HepG2 (cell line): ENCODE measurements at regions not wholly inside any gene's neighbourhood (a gene's known extent, or its start where the extent isn't known, plus 50 kb on each side); places are given as distances from the start of the nearest gene placed in this dataset.

Experiments
- ATAC-seq: fragments of 200-7000 bp; cut with Tn5 transposase; 3 replicates; pipeline ENCODE4 v1.9.1; 2020; ENCODE audit warnings: mild to moderate bottlenecking, moderate library complexity
- BruUV-seq: library from RNA; stranded (reverse); fragments of 400-500 nt; replicated peaks from 2 replicates; lab custom pipeline; 2021; lab: Mats Ljungman, UMichigan
- CTCF ChIA-PET: fragments of 300-600 bp; formaldehyde crosslinking; extraction: SDS; loops from one replicate; lab custom pipeline; 2021; ENCODE audit warnings: low total read pairs, inconsistent platforms, low intra/inter-chr PET ratio; lab: Yijun Ruan, JAX
- POLR2A ChIA-PET: fragments of 350-600 bp; sonication (Branson Sonifier 250); formaldehyde crosslinking; loops from one replicate; lab custom pipeline; 2020; ENCODE audit warnings: antibody characterized with exemption, inconsistent platforms; lab: Yijun Ruan, JAX
- DNase-seq: peaks from one replicate; pipeline ENCODE4 v3.0.0-alpha.2; 2015; ENCODE audit warnings: low spot score
- FAIRE-seq: peaks from 3 replicates; lab custom pipeline; 2011; peaks lifted over from hg19 to GRCh38; lab: Jason Lieb, UNC
- H2AFZ ChIP-seq: one replicate; pipeline ENCODE4 v1.6.1; 2011; ENCODE audit warnings: low read length, inconsistent platforms
- H3K27ac ChIP-seq: fragments of 300-600 bp; 3 replicates; pipeline ENCODE4 v1.8.0; 2011; ENCODE audit warnings: mixed run types, mild to moderate bottlenecking, mixed read lengths, low read length, inconsistent platforms; ENCODE audit not compliant: insufficient read depth; ENCODE audit errors: extremely low read length
- H3K27me3 ChIP-seq, 2 experiments: fragments of 200-600 bp in 1 of 2; 2 replicates in 1 of 2; 3 replicates in 1 of 2; pipeline versions ENCODE4 v1.6.0 to v1.8.0; 2011; ENCODE audit warnings: low read length in 2 of 2, mild to moderate bottlenecking in 2 of 2, moderate library complexity in 2 of 2, inconsistent platforms in 1 of 2; ENCODE audit not compliant: insufficient read depth in 2 of 2, control insufficient read depth in 1 of 2
- H3K36me3 ChIP-seq, 2 experiments: fragments of 200-600 bp in 1 of 2; replicated peaks in 1 of 2; 2 replicates in 1 of 2; 3 replicates in 1 of 2; pipeline versions ENCODE4 v1.5.1 to v1.8.0; 2011; ENCODE audit warnings: low read length in 2 of 2, inconsistent platforms in 1 of 2; ENCODE audit not compliant: insufficient read depth in 2 of 2, control insufficient read depth in 1 of 2
- H3K4me1 ChIP-seq: 2 replicates; pipeline ENCODE4 v1.5.1; 2012; ENCODE audit warnings: low read length, inconsistent platforms; ENCODE audit not compliant: insufficient read depth
- H3K4me2 ChIP-seq: 2 replicates; pipeline ENCODE4 v1.6.0; 2011; ENCODE audit warnings: low read depth, low read length, inconsistent platforms
- H3K4me3 ChIP-seq, 3 experiments: fragments of 200-600 bp in 1 of 3; sonication (generic), shearing (Covaris generic) in 1 of 3; replicated peaks in 1 of 3; 2 replicates each; pipeline ENCODE4 v1.5.1; 2011 to 2016; ENCODE audit warnings: low read length in 3 of 3, inconsistent platforms in 2 of 3, low read depth in 2 of 3, mild to moderate bottlenecking in 2 of 3, control low read depth in 1 of 3, mixed read lengths in 1 of 3; ENCODE audit not compliant: insufficient read depth in 1 of 3
- H3K79me2 ChIP-seq: one replicate; pipeline ENCODE4 v1.6.1; 2011; ENCODE audit warnings: low read length, inconsistent platforms; ENCODE audit not compliant: insufficient read depth
- H3K9ac ChIP-seq: 2 replicates; pipeline ENCODE4 v1.6.0; 2011; ENCODE audit warnings: mild to moderate bottlenecking, low read depth, low read length, inconsistent platforms; ENCODE audit not compliant: insufficient read depth
- H3K9me3 ChIP-seq: 2 replicates; pipeline ENCODE4 v1.5.1; 2012; ENCODE audit warnings: mild to moderate bottlenecking, low read length
- H4K20me1 ChIP-seq: 2 replicates; pipeline ENCODE4 v1.6.0; 2011; ENCODE audit warnings: inconsistent platforms, mild to moderate bottlenecking, low read length, moderate library complexity; ENCODE audit not compliant: insufficient read depth
- BHLHE40 ChIP-seq: IDR thresholded peaks from 2 replicates; pipeline ENCODE4 v1.6.1; 2011; ENCODE audit warnings: low read length, improper control_type of control experiment
- CREB1 ChIP-seq, 2 experiments: fragments of 450-650 bp in 1 of 2; IDR thresholded peaks; 2 replicates each; pipeline ENCODE4 v1.6.1; 2016 to 2017; ENCODE audit warnings: control low read depth in 1 of 2, mild to moderate bottlenecking in 1 of 2, missing compliant biosample characterization in 1 of 2, missing genetic modification characterization in 1 of 2
- HMG20A ChIP-seq: IDR thresholded peaks from 2 replicates; pipeline ENCODE4 v1.6.1; 2016; ENCODE audit warnings: borderline replicate concordance
- NFRKB ChIP-seq: fragments of 450-650 bp; IDR thresholded peaks from 2 replicates; pipeline ENCODE4 v1.6.1; 2017
- NKX3-1 ChIP-seq: sonication (generic); formaldehyde crosslinking; IDR thresholded peaks from 2 replicates; pipeline ENCODE4 v1.5.0; 2020; ENCODE audit warnings: missing genetic modification reagents
- POLR2G ChIP-seq: fragments of 200-400 bp; formaldehyde crosslinking; IDR thresholded peaks from 2 replicates; pipeline ENCODE4 v1.6.1; 2018; ENCODE audit warnings: mild to moderate bottlenecking, low read depth, low read length, moderate library complexity
- TBL1XR1 ChIP-seq: fragments of 150-350 bp; IDR thresholded peaks from 2 replicates; pipeline ENCODE4 v1.6.1; 2014; ENCODE audit warnings: borderline replicate concordance, low read length; ENCODE audit not compliant: partially characterized antibody
- ZFAT ChIP-seq: sonication (generic); formaldehyde crosslinking; conservative IDR thresholded peaks from 2 replicates; pipeline ENCODE4 v1.8.1; 2023; ENCODE audit warnings: missing genetic modification reagents, inconsistent platforms
- ZNF362 ChIP-seq: sonication (generic); formaldehyde crosslinking; IDR thresholded peaks from 2 replicates; pipeline ENCODE4 v1.4.0; 2020; ENCODE audit warnings: missing genetic modification reagents, mild to moderate bottlenecking, borderline replicate concordance
- ZNF747 ChIP-seq: sonication (generic); formaldehyde crosslinking; IDR thresholded peaks from 2 replicates; pipeline ENCODE4 v1.8.1; 2023; ENCODE audit warnings: missing genetic modification reagents, mild to moderate bottlenecking, borderline replicate concordance
- WGBS: methylation state at CpG from one replicate; pipeline ENCODE4 v1.1.6; 2017; ENCODE audit warnings: low lambda C conversion rate; 5-methylcytosine and 5-hydroxymethylcytosine counted together
- in situ Hi-C: cut with HindIII; loops from 2 replicates; pipeline ENCODE4 v1.10.0; 2017; ENCODE audit warnings: low pct_unique_long_range_greater_than_20kb; ENCODE audit not compliant: extremely low pct_ligation_motif_present
- intact Hi-C: fragments of 100-400 bp; cut with micrococcal nuclease; formaldehyde crosslinking; loops from one replicate; pipeline ENCODE4 v1.10.0; 2022; ENCODE audit not compliant: unreplicated experiment
- TF ChIP-seq, protein P1 (sequence below): sonication (generic); formaldehyde crosslinking; IDR thresholded peaks from 2 replicates; pipeline ENCODE4 v1.4.0; 2020; ENCODE audit warnings: missing genetic modification reagents, borderline replicate concordance
- TF ChIP-seq, protein P2 (sequence below): sonication (generic); formaldehyde crosslinking; IDR thresholded peaks from 2 replicates; pipeline ENCODE4 v1.8.0; 2022; ENCODE audit warnings: mild to moderate bottlenecking, missing genetic modification reagents; ENCODE audit not compliant: insufficient replicate concordance

DNA sequence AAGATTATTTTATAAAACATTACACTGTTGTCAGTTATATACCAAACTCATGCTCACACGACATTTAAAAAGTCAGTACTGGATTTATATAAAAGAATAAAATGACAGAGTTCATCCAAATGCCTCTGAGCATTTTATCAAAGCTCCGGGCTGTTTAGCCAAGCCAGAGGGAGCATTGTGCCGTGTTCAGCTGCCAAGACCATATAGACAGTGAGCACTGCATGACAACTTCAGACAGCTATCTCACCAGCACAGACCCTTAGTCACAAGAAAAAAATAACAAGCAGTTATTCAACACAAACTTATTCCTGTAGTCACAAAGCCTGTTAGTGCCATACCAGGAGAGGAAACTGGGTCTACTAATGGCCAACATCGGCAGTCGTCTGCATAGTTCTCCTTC is 88.0 kb upstream of the PBX1 start (continued):
- TF ChIP-seq, protein P1, sequence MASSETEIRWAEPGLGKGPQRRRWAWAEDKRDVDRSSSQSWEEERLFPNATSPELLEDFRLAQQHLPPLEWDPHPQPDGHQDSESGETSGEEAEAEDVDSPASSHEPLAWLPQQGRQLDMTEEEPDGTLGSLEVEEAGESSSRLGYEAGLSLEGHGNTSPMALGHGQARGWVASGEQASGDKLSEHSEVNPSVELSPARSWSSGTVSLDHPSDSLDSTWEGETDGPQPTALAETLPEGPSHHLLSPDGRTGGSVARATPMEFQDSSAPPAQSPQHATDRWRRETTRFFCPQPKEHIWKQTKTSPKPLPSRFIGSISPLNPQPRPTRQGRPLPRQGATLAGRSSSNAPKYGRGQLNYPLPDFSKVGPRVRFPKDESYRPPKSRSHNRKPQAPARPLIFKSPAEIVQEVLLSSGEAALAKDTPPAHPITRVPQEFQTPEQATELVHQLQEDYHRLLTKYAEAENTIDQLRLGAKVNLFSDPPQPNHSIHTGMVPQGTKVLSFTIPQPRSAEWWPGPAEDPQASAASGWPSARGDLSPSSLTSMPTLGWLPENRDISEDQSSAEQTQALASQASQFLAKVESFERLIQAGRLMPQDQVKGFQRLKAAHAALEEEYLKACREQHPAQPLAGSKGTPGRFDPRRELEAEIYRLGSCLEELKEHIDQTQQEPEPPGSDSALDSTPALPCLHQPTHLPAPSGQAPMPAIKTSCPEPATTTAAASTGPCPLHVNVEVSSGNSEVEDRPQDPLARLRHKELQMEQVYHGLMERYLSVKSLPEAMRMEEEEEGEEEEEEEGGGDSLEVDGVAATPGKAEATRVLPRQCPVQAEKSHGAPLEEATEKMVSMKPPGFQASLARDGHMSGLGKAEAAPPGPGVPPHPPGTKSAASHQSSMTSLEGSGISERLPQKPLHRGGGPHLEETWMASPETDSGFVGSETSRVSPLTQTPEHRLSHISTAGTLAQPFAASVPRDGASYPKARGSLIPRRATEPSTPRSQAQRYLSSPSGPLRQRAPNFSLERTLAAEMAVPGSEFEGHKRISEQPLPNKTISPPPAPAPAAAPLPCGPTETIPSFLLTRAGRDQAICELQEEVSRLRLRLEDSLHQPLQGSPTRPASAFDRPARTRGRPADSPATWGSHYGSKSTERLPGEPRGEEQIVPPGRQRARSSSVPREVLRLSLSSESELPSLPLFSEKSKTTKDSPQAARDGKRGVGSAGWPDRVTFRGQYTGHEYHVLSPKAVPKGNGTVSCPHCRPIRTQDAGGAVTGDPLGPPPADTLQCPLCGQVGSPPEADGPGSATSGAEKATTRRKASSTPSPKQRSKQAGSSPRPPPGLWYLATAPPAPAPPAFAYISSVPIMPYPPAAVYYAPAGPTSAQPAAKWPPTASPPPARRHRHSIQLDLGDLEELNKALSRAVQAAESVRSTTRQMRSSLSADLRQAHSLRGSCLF: no peak
- TF ChIP-seq CREB1 (IDR thresholded peaks at IDR 0.05): no peak
- TF ChIP-seq CREB1 (CRISPR knock-in tag; IDR thresholded peaks at IDR 0.05): no peak
- TF ChIP-seq, all 625 proteins: peak for 0

GRCh38 chr1:164472841-164473240 is 86.1 kb upstream of the PBX1 start:
- Histone ChIP-seq H4K20me1 (no peaks in the 10 kb centered on the region), H2AFZ (no peak overlapping the region), H3K36me3 (no peaks in the 10 kb centered on the region), H3K4me2 (no peak overlapping the region), H3K4me1 (no peaks in the 10 kb centered on the region), H3K9ac (no peak overlapping the region), H3K4me3 (no peak overlapping the region), H3K9me3 (peaks cover 85% of the 10 kb centered on the region), H3K79me2 (no peaks in the 10 kb centered on the region), H3K27ac (no peak overlapping the region), H3K27me3 (no peaks in the 10 kb centered on the region)
- intact Hi-C loops (no loop called here), in situ Hi-C loops (no loop called here)
- ATAC-seq: no peak
- TF ChIP-seq NFRKB: no peak
- TF ChIP-seq POLR2G: no peak
- TF ChIP-seq BHLHE40: no peak
- TF ChIP-seq HMG20A: no peak
- TF ChIP-seq ZNF747 (CRISPR knock-in tag): no peak
- TF ChIP-seq ZFAT (CRISPR knock-in tag): no peak
- TF ChIP-seq ZNF362 (CRISPR knock-in tag): no peak
- TF ChIP-seq, protein P2, sequence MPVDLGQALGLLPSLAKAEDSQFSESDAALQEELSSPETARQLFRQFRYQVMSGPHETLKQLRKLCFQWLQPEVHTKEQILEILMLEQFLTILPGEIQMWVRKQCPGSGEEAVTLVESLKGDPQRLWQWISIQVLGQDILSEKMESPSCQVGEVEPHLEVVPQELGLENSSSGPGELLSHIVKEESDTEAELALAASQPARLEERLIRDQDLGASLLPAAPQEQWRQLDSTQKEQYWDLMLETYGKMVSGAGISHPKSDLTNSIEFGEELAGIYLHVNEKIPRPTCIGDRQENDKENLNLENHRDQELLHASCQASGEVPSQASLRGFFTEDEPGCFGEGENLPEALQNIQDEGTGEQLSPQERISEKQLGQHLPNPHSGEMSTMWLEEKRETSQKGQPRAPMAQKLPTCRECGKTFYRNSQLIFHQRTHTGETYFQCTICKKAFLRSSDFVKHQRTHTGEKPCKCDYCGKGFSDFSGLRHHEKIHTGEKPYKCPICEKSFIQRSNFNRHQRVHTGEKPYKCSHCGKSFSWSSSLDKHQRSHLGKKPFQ (CRISPR knock-in tag): no peak
- TF ChIP-seq NKX3-1 (CRISPR knock-in tag): no peak
- no peak for TF ChIP-seq TBL1XR1
- 0% methylated on average over 1 of the region's 1 CpG for WGBS
- no TSS peak for BruUV-seq
- DNase-seq: no peak
- FAIRE-seq: no peak
- POLR2A ChIA-PET: no interaction called here
- CTCF ChIA-PET: no interaction called here
